IMR-90 (cell line): ENCODE measurements at regions not wholly inside any gene's neighbourhood (a gene's known extent, or its start where the extent isn't known, plus 50 kb on each side); places are given as distances from the start of the nearest gene placed in this dataset.
"Not testable (repeated sequence)": the region's sequence is repeated elsewhere in the genome, so short reads cannot be mapped to it uniquely, and the experiment has no call there.

Source experiments
- ATAC-seq: fragments of 200-7000 bp; cut with Tn5 transposase; 2 replicates; pipeline ENCODE4 v1.9.1; 2020; ENCODE audit warnings: low read depth, mild to moderate bottlenecking, moderate library complexity
- BruUV-seq: library from RNA; stranded (reverse); fragments of 400-500 nt; replicated peaks from 2 replicates; lab custom pipeline; 2021; lab: Mats Ljungman, UMichigan
- CTCF ChIA-PET: fragments of 300-600 bp; formaldehyde crosslinking; extraction: SDS; loops from one replicate; lab custom pipeline; 2021; ENCODE audit warnings: antibody characterized with exemption; lab: Yijun Ruan, JAX
- POLR2A ChIA-PET: fragments of 300-600 bp; sonication (Branson Sonifier 250); formaldehyde crosslinking; loops from one replicate; lab custom pipeline; 2022; ENCODE audit warnings: antibody characterized with exemption; ENCODE audit not compliant: unreplicated experiment; lab: Charles Lee
- DNase-seq: peaks from one replicate; pipeline ENCODE4 v3.0.0; 2013
- H2AFZ ChIP-seq: replicated peaks from 2 replicates; pipeline ENCODE3; 2013; ENCODE audit warnings: low read length, mild to moderate bottlenecking; ENCODE audit not compliant: poor library complexity
- H2AK5ac ChIP-seq: 2 replicates; pipeline ENCODE4 v1.6.1; 2013; ENCODE audit warnings: low read depth, low read length, inconsistent platforms
- H2AK9ac ChIP-seq: replicated peaks from 2 replicates; pipeline ENCODE3; 2013; ENCODE audit warnings: mild to moderate bottlenecking, low read depth, low read length, moderate library complexity; ENCODE audit not compliant: poor library complexity
- H2BK120ac ChIP-seq: 2 replicates; pipeline ENCODE4 v1.6.1; 2013; ENCODE audit warnings: low read depth, low read length, inconsistent platforms
- H2BK15ac ChIP-seq: 3 replicates; pipeline ENCODE4 v1.6.1; 2013; ENCODE audit warnings: low read depth, low read length, inconsistent platforms
- H2BK20ac ChIP-seq: 2 replicates; pipeline ENCODE4 v1.6.1; 2013; ENCODE audit warnings: low read depth, mild to moderate bottlenecking, inconsistent platforms, low read length, moderate library complexity
- H2BK5ac ChIP-seq: 2 replicates; pipeline ENCODE4 v1.6.1; 2013; ENCODE audit warnings: mild to moderate bottlenecking, low read depth, low read length, inconsistent platforms; ENCODE audit not compliant: poor library complexity, severe bottlenecking
- H3K14ac ChIP-seq: replicated peaks from 2 replicates; pipeline ENCODE4 v1.6.1; 2013; ENCODE audit warnings: low read depth, low read length, inconsistent platforms
- H3K18ac ChIP-seq: 2 replicates; pipeline ENCODE4 v1.6.1; 2013; ENCODE audit warnings: low read depth, low read length, control low read depth
- H3K23ac ChIP-seq: 2 replicates; pipeline ENCODE4 v1.6.1; 2013; ENCODE audit warnings: low read depth, low read length, inconsistent platforms
- H3K27ac ChIP-seq: 2 replicates; pipeline ENCODE4 v1.5.1; 2013; ENCODE audit warnings: mild to moderate bottlenecking, control low read depth, low read length; ENCODE audit not compliant: insufficient read depth
- H3K27me3 ChIP-seq: 2 replicates; pipeline ENCODE4 v1.6.1; 2013; ENCODE audit warnings: low read length; ENCODE audit not compliant: control insufficient read depth, insufficient read depth
- H3K36me3 ChIP-seq: 2 replicates; pipeline ENCODE4 v1.6.1; 2013; ENCODE audit warnings: low read length, mixed read lengths; ENCODE audit not compliant: control insufficient read depth, insufficient read depth
- H3K4ac ChIP-seq: 2 replicates; pipeline ENCODE4 v1.6.1; 2013; ENCODE audit warnings: low read depth, low read length, inconsistent platforms
- H3K4me1 ChIP-seq: 2 replicates; pipeline ENCODE4 v1.6.1; 2013; ENCODE audit warnings: low read length, mixed read lengths; ENCODE audit not compliant: control insufficient read depth, insufficient read depth
- H3K4me2 ChIP-seq: 2 replicates; pipeline ENCODE4 v1.6.1; 2013; ENCODE audit warnings: low read depth, mild to moderate bottlenecking, control low read depth, low read length, moderate library complexity
- H3K4me3 ChIP-seq: 2 replicates; pipeline ENCODE4 v1.5.1; 2013; ENCODE audit warnings: low read depth, mild to moderate bottlenecking, control low read depth, low read length, moderate library complexity; ENCODE audit not compliant: insufficient read depth
- H3K56ac ChIP-seq: 2 replicates; pipeline ENCODE4 v1.6.1; 2013; ENCODE audit warnings: low read length, inconsistent platforms; ENCODE audit not compliant: insufficient read depth; ENCODE audit errors: extremely low read depth
- H3K79me1 ChIP-seq, 2 experiments: 2 replicates each; pipeline ENCODE4 v1.6.1; 2013; ENCODE audit warnings: low read length in 2 of 2, inconsistent platforms in 1 of 2, low read depth in 1 of 2
- H3K9ac ChIP-seq: 2 replicates; pipeline ENCODE4 v1.6.1; 2013; ENCODE audit warnings: low read depth, low read length, control low read depth
- H3K9me1 ChIP-seq: 2 replicates; pipeline ENCODE4 v1.6.1; 2013; ENCODE audit warnings: low read length, inconsistent platforms; ENCODE audit not compliant: insufficient read depth
- H3K9me3 ChIP-seq: 2 replicates; pipeline ENCODE4 v1.6.1; 2013; ENCODE audit warnings: low read length; ENCODE audit not compliant: control insufficient read depth, insufficient read depth
- H4K20me1 ChIP-seq: 2 replicates; pipeline ENCODE4 v1.6.1; 2013; ENCODE audit warnings: low read length, inconsistent platforms; ENCODE audit not compliant: insufficient read depth
- H4K5ac ChIP-seq: 2 replicates; pipeline ENCODE4 v1.6.1; 2013; ENCODE audit warnings: mild to moderate bottlenecking, low read depth, low read length, control low read depth
- H4K8ac ChIP-seq, 2 experiments: 2 replicates each; pipeline ENCODE4 v1.6.1; 2013; ENCODE audit warnings: low read depth in 2 of 2, low read length in 2 of 2, control low read depth in 1 of 2, inconsistent platforms in 1 of 2
- H4K91ac ChIP-seq: 2 replicates; pipeline ENCODE4 v1.6.1; 2013; ENCODE audit warnings: low read depth, low read length, inconsistent platforms; ENCODE audit not compliant: insufficient read depth
- WGBS, 2 experiments: methylation state at CpG; one replicate each; pipeline versions ENCODE4 v1.1.5 to v1.1.7; 2013; ENCODE audit warnings: missing lambda C conversion rate in 2 of 2; ENCODE audit not compliant: insufficient read length in 1 of 2; ENCODE audit errors: extremely low coverage in 2 of 2; 5-methylcytosine and 5-hydroxymethylcytosine counted together
- dilution Hi-C: fragments of 300-500 bp; cut with HindIII; formaldehyde crosslinking; loops from one replicate; pipeline ENCODE4 v1.14.3; 2018; ENCODE audit warnings: low sequenced_read_pairs; ENCODE audit not compliant: unreplicated experiment
- in situ Hi-C: fragments of 300-500 bp; cut with MboI; formaldehyde crosslinking; loops from 3 replicates; pipeline ENCODE4 v1.14.3; 2019; ENCODE audit warnings: low sequenced_read_pairs, inconsistent platforms, mixed read lengths
- intact Hi-C: fragments of 100-400 bp; cut with micrococcal nuclease; formaldehyde crosslinking; loops from 2 replicates; pipeline ENCODE4 v1.10.0; 2022

DNA sequence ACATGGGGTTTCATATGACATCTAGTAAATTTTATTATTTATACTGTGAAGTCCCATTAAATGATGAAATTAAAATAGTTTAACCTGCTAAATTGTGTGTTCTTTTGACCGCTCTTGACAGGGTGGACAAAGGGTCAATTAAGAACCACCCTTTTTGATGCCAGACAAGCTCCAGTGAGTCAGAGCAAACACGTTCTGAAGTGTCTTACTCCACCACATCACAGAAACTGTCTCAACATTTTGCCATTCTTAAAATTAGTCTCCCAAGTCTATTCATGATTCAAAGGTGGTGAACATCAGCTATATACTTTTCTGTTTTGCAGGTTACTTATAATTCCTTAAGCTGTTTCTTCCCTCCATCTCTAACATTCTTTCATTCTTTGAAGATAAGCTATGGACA, 142.1 kb downstream of the SPATA31A6 start:
- H2BK120ac ChIP-seq, H4K91ac ChIP-seq, H3K14ac ChIP-seq, H3K56ac ChIP-seq, CTCF ChIA-PET, H3K4ac ChIP-seq, H2AK5ac ChIP-seq, H3K18ac ChIP-seq, H3K23ac ChIP-seq, ATAC-seq, intact Hi-C loops, H3K36me3 ChIP-seq, H3K79me1 ChIP-seq, H3K9me1 ChIP-seq, POLR2A ChIA-PET, H3K9me3 ChIP-seq, H3K4me1 ChIP-seq, in situ Hi-C loops, H3K9ac ChIP-seq, BruUV-seq, H4K20me1 ChIP-seq, H4K5ac ChIP-seq, H2BK15ac ChIP-seq, dilution Hi-C loops, H3K27ac ChIP-seq, H3K4me3 ChIP-seq, H2BK5ac ChIP-seq, H3K27me3 ChIP-seq, H2BK20ac ChIP-seq, DNase-seq, H3K4me2 ChIP-seq, H2AFZ ChIP-seq, H4K8ac ChIP-seq, H2AK9ac ChIP-seq: not testable (repeated sequence)
- WGBS, 2 experiments: no CpG with 5 or more reads among the region's 2 CpGs

DNA sequence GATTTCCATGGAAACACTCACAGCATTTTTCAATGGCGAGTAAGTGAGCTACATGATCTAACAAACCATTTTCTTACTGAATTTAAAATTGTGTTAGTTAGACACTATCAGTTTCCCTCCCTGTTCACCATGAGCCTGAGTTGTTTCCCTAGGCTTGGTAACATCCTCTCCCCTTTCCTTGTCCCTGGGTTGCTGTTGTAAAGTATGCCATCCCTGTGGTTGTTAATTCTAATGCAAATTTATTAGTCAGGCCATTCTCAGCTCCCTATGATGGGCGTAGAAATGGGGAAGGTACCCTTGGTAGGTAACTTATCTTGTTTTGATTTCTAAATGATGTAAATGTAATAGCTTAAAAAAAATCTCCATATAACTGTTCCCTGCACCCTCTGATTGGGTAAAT, 143.0 kb downstream of the SPATA31A6 start:
- H3K23ac ChIP-seq, H4K91ac ChIP-seq, H3K9me3 ChIP-seq, H2BK15ac ChIP-seq, H3K4me1 ChIP-seq, H2AFZ ChIP-seq, H3K9me1 ChIP-seq, H3K79me1 ChIP-seq, ATAC-seq, POLR2A ChIA-PET, CTCF ChIA-PET, H2AK5ac ChIP-seq, in situ Hi-C loops, intact Hi-C loops, H3K14ac ChIP-seq, DNase-seq, H3K27ac ChIP-seq, H3K18ac ChIP-seq, H3K27me3 ChIP-seq, H3K9ac ChIP-seq, H3K56ac ChIP-seq, H3K4me2 ChIP-seq, H2AK9ac ChIP-seq, H3K4me3 ChIP-seq, H2BK5ac ChIP-seq, BruUV-seq, H2BK20ac ChIP-seq, dilution Hi-C loops, H4K5ac ChIP-seq, H3K4ac ChIP-seq, H2BK120ac ChIP-seq, H4K20me1 ChIP-seq, H4K8ac ChIP-seq, H3K36me3 ChIP-seq: not testable (repeated sequence)
- no CpG with 5 or more reads among the region's 2 CpGs for whole genome bisulfite sequencing, 2 experiments
